GM23338 (cell line): ENCODE measurements at regions not wholly inside any gene's neighbourhood (a gene's known extent, or its start where the extent isn't known, plus 50 kb on each side); places are given as distances from the start of the nearest gene placed in this dataset.

Experiments used
- ATAC-seq: fragments of 200-7000 bp; cut with Tn5 transposase; 3 replicates; pipeline ENCODE4 v1.9.1; 2020
- DNase-seq: peaks from one replicate; pipeline ENCODE4 v3.0.0-alpha.2; 2015; ENCODE audit warnings: low spot score
- H2AFZ ChIP-seq: fragments of 200-600 bp; sonication (generic); 2 replicates; pipeline ENCODE4 v1.8.0; 2016; ENCODE audit warnings: antibody characterized with exemption, mild to moderate bottlenecking, moderate library complexity
- H3F3A ChIP-seq: fragments of 200-600 bp; sonication (generic); replicated peaks from 2 replicates; pipeline ENCODE4 v1.8.0; 2017; ENCODE audit warnings: antibody characterized with exemption, mixed run types, low read depth
- H3K27ac ChIP-seq: fragments of 200-600 bp; sonication (generic); 2 replicates; pipeline ENCODE4 v1.6.1; 2016; ENCODE audit warnings: low read depth
- H3K27me3 ChIP-seq: fragments of 200-600 bp; sonication (generic); 2 replicates; pipeline ENCODE4 v1.8.0; 2016; ENCODE audit warnings: mild to moderate bottlenecking, mixed run types, moderate library complexity; ENCODE audit not compliant: insufficient read depth
- H3K36me3 ChIP-seq: fragments of 200-600 bp; sonication (generic); 2 replicates; pipeline ENCODE4 v1.8.0; 2016; ENCODE audit warnings: mild to moderate bottlenecking; ENCODE audit not compliant: insufficient read depth
- H3K4me1 ChIP-seq: fragments of 200-600 bp; sonication (generic); 2 replicates; pipeline ENCODE4 v1.8.0; 2016; ENCODE audit warnings: mild to moderate bottlenecking, moderate library complexity; ENCODE audit not compliant: insufficient read depth
- H3K4me2 ChIP-seq: fragments of 200-600 bp; sonication (generic); 2 replicates; pipeline ENCODE4 v1.7.1; 2017; ENCODE audit warnings: mixed run types
- H3K4me3 ChIP-seq: fragments of 200-600 bp; sonication (generic); 2 replicates; pipeline ENCODE4 v1.6.1; 2016; ENCODE audit warnings: mixed run types
- H3K79me2 ChIP-seq: fragments of 200-600 bp; sonication (generic); replicated peaks from 2 replicates; pipeline ENCODE4 v1.8.0; 2017; ENCODE audit warnings: mild to moderate bottlenecking; ENCODE audit not compliant: insufficient read depth
- H3K9me2 ChIP-seq: fragments of 200-600 bp; sonication (generic); 2 replicates; pipeline ENCODE4 v1.8.0; 2017; ENCODE audit not compliant: insufficient read depth
- H4K20me1 ChIP-seq: fragments of 200-600 bp; sonication (generic); replicated peaks from 2 replicates; pipeline ENCODE4 v1.8.0; 2017; ENCODE audit warnings: mild to moderate bottlenecking; ENCODE audit not compliant: insufficient read depth
- H3K27ac Mint-ChIP-seq: 2 replicates; pipeline ENCODE4 v1.8.0; 2020; ENCODE audit warnings: inconsistent platforms, mild to moderate bottlenecking, moderate library complexity, mixed read lengths
- H3K27me3 Mint-ChIP-seq: 3 replicates; pipeline ENCODE4 v1.8.0; 2022; ENCODE audit warnings: low read depth, mild to moderate bottlenecking, moderate library complexity, mixed read lengths, inconsistent platforms; ENCODE audit not compliant: insufficient read depth, poor library complexity
- H3K36me3 Mint-ChIP-seq: 3 replicates; pipeline ENCODE4 v1.8.0; 2021; ENCODE audit warnings: low read depth, mild to moderate bottlenecking, inconsistent platforms, moderate library complexity, mixed read lengths
- H3K4me1 Mint-ChIP-seq: 3 replicates; pipeline ENCODE4 v1.8.0; 2020; ENCODE audit warnings: mild to moderate bottlenecking, inconsistent platforms, mixed read lengths
- H3K4me3 Mint-ChIP-seq: 3 replicates; pipeline ENCODE4 v1.8.0; 2021; ENCODE audit warnings: moderate library complexity, mild to moderate bottlenecking, inconsistent platforms, mixed read lengths
- H3K9me3 Mint-ChIP-seq: 3 replicates; pipeline ENCODE4 v1.8.0; 2020; ENCODE audit warnings: moderate library complexity, mild to moderate bottlenecking, inconsistent platforms, mixed read lengths
- CREB1 ChIP-seq: fragments of 250-450 bp; sonication (Bioruptor Pico); IDR thresholded peaks from 2 replicates; pipeline ENCODE4 v1.5.0; 2020; ENCODE audit warnings: low read depth, mild to moderate bottlenecking, moderate library complexity
- EZH2 ChIP-seq: fragments of 200-600 bp; sonication (generic); IDR thresholded peaks from one replicate; pipeline ENCODE4 v1.8.0; 2017; ENCODE audit warnings: antibody characterized with exemption, mild to moderate bottlenecking, low read depth; ENCODE audit not compliant: unreplicated experiment
- EZH2phosphoT487 ChIP-seq: fragments of 200-600 bp; sonication (generic); IDR thresholded peaks from one replicate; pipeline ENCODE4 v1.8.1; 2018; ENCODE audit warnings: antibody characterized with exemption; ENCODE audit not compliant: unreplicated experiment
- JUNB ChIP-seq: IDR thresholded peaks from one replicate; pipeline ENCODE4 v1.6.1; 2016; ENCODE audit warnings: antibody characterized with exemption; ENCODE audit not compliant: unreplicated experiment
- NANOG ChIP-seq: IDR thresholded peaks from 2 replicates; pipeline ENCODE4 v1.6.1; 2016; ENCODE audit warnings: antibody characterized with exemption, borderline replicate concordance
- POLR2AphosphoS5 ChIP-seq: IDR thresholded peaks from 2 replicates; pipeline ENCODE4 v1.6.1; 2016; ENCODE audit warnings: antibody characterized with exemption, low read depth
- STAT1 ChIP-seq: IDR thresholded peaks from one replicate; pipeline ENCODE4 v1.6.1; 2016; ENCODE audit warnings: antibody characterized with exemption; ENCODE audit not compliant: unreplicated experiment
- ZNF114 ChIP-seq: fragments of 250-450 bp; sonication (Bioruptor Pico); IDR thresholded peaks from 2 replicates; pipeline ENCODE4 v1.5.0; 2020; ENCODE audit warnings: mild to moderate bottlenecking, moderate library complexity
- ZNF331 ChIP-seq: fragments of 250-450 bp; sonication (Bioruptor Pico); IDR thresholded peaks from 2 replicates; pipeline ENCODE4 v1.5.0; 2020; ENCODE audit warnings: low read depth, mild to moderate bottlenecking, moderate library complexity
- TF ChIP-seq, protein P1 (sequence below): IDR thresholded peaks from one replicate; pipeline ENCODE4 v1.6.1; 2018; ENCODE audit warnings: antibody characterized with exemption; ENCODE audit not compliant: unreplicated experiment
- TF ChIP-seq, protein P2 (sequence below), 2 experiments: fragments of 200-600 bp in 1 of 2; sonication (generic) in 1 of 2; conservative IDR thresholded peaks; 2 replicates each; pipeline versions ENCODE4 v1.5.1 to v1.6.1; 2016 to 2017; ENCODE audit warnings: antibody characterized with exemption in 2 of 2, low read depth in 2 of 2, mild to moderate bottlenecking in 2 of 2, moderate library complexity in 1 of 2
- TF ChIP-seq, protein P3 (sequence below): IDR thresholded peaks from 2 replicates; pipeline ENCODE4 v1.6.1; 2016; ENCODE audit warnings: antibody characterized with exemption
- TF ChIP-seq, protein P4 (sequence below): fragments of 250-450 bp; sonication (Bioruptor Pico); IDR thresholded peaks from 2 replicates; pipeline ENCODE4 v1.5.0; 2020; ENCODE audit warnings: mild to moderate bottlenecking, moderate library complexity

DNA sequence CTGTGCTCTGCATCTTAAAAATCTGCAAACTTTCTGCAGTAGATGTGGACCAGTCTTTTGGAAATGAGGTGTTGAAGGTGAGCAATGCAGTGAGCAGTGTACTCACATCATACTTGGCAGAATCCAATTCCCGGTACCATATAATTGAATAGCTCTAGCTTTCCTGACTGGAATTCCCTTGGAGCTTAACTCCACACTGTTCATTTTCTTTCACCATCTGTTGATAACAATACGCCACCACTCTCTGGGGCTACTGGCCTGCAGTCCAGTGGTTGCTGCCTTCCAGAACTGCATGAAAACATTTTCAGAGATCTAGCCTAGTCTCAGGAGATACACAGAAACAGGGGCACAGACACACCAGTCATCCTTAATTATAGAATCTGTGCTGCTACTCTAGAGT is 820.0 kb upstream of the NXPH2 start:
- Histone ChIP-seq H2AFZ (peak overlapping the region; percentile 18; the same call in 1 of the 2 replicates), H3K27me3 (no peaks in the 10 kb centered on the region), H3K4me2 (no peak overlapping the region), H3K36me3 (0 out of 2 replicates have a peak, but pooled peaks cover 2% of the 10 kb centered on the region), H3K4me1 (no peaks in the 10 kb centered on the region), H3K79me2 (no peaks in the 10 kb centered on the region), H3K27ac (no peak overlapping the region), H3K4me3 (no peak overlapping the region), H3F3A (no peaks in the 10 kb centered on the region), H4K20me1 (no peaks in the 10 kb centered on the region), H3K9me2 (peaks cover 9% of the 10 kb centered on the region; the same call in 1 of the 2 replicates)
- H3K4me1 Mint-ChIP-seq: no peaks in the 10 kb centered on the region
- TF ChIP-seq POLR2AphosphoS5 (no peak), STAT1 (no peak), NANOG (no peak), ZNF114 (CRISPR knock-in tag) (no peak), ZNF331 (CRISPR knock-in tag) (no peak), CREB1 (CRISPR knock-in tag) (no peak), EZH2 (no peak), JUNB (no peak), EZH2phosphoT487 (no peak)
- TF ChIP-seq, protein P1, sequence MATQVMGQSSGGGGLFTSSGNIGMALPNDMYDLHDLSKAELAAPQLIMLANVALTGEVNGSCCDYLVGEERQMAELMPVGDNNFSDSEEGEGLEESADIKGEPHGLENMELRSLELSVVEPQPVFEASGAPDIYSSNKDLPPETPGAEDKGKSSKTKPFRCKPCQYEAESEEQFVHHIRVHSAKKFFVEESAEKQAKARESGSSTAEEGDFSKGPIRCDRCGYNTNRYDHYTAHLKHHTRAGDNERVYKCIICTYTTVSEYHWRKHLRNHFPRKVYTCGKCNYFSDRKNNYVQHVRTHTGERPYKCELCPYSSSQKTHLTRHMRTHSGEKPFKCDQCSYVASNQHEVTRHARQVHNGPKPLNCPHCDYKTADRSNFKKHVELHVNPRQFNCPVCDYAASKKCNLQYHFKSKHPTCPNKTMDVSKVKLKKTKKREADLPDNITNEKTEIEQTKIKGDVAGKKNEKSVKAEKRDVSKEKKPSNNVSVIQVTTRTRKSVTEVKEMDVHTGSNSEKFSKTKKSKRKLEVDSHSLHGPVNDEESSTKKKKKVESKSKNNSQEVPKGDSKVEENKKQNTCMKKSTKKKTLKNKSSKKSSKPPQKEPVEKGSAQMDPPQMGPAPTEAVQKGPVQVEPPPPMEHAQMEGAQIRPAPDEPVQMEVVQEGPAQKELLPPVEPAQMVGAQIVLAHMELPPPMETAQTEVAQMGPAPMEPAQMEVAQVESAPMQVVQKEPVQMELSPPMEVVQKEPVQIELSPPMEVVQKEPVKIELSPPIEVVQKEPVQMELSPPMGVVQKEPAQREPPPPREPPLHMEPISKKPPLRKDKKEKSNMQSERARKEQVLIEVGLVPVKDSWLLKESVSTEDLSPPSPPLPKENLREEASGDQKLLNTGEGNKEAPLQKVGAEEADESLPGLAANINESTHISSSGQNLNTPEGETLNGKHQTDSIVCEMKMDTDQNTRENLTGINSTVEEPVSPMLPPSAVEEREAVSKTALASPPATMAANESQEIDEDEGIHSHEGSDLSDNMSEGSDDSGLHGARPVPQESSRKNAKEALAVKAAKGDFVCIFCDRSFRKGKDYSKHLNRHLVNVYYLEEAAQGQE: no peak
- TF ChIP-seq, protein P2, sequence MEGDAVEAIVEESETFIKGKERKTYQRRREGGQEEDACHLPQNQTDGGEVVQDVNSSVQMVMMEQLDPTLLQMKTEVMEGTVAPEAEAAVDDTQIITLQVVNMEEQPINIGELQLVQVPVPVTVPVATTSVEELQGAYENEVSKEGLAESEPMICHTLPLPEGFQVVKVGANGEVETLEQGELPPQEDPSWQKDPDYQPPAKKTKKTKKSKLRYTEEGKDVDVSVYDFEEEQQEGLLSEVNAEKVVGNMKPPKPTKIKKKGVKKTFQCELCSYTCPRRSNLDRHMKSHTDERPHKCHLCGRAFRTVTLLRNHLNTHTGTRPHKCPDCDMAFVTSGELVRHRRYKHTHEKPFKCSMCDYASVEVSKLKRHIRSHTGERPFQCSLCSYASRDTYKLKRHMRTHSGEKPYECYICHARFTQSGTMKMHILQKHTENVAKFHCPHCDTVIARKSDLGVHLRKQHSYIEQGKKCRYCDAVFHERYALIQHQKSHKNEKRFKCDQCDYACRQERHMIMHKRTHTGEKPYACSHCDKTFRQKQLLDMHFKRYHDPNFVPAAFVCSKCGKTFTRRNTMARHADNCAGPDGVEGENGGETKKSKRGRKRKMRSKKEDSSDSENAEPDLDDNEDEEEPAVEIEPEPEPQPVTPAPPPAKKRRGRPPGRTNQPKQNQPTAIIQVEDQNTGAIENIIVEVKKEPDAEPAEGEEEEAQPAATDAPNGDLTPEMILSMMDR (conservative IDR thresholded peaks at IDR 0.05; ENCODE audit: low read depth in 2 of 2): no peak
- TF ChIP-seq, protein P3, sequence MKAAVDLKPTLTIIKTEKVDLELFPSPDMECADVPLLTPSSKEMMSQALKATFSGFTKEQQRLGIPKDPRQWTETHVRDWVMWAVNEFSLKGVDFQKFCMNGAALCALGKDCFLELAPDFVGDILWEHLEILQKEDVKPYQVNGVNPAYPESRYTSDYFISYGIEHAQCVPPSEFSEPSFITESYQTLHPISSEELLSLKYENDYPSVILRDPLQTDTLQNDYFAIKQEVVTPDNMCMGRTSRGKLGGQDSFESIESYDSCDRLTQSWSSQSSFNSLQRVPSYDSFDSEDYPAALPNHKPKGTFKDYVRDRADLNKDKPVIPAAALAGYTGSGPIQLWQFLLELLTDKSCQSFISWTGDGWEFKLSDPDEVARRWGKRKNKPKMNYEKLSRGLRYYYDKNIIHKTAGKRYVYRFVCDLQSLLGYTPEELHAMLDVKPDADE: no peak
- TF ChIP-seq, protein P4, sequence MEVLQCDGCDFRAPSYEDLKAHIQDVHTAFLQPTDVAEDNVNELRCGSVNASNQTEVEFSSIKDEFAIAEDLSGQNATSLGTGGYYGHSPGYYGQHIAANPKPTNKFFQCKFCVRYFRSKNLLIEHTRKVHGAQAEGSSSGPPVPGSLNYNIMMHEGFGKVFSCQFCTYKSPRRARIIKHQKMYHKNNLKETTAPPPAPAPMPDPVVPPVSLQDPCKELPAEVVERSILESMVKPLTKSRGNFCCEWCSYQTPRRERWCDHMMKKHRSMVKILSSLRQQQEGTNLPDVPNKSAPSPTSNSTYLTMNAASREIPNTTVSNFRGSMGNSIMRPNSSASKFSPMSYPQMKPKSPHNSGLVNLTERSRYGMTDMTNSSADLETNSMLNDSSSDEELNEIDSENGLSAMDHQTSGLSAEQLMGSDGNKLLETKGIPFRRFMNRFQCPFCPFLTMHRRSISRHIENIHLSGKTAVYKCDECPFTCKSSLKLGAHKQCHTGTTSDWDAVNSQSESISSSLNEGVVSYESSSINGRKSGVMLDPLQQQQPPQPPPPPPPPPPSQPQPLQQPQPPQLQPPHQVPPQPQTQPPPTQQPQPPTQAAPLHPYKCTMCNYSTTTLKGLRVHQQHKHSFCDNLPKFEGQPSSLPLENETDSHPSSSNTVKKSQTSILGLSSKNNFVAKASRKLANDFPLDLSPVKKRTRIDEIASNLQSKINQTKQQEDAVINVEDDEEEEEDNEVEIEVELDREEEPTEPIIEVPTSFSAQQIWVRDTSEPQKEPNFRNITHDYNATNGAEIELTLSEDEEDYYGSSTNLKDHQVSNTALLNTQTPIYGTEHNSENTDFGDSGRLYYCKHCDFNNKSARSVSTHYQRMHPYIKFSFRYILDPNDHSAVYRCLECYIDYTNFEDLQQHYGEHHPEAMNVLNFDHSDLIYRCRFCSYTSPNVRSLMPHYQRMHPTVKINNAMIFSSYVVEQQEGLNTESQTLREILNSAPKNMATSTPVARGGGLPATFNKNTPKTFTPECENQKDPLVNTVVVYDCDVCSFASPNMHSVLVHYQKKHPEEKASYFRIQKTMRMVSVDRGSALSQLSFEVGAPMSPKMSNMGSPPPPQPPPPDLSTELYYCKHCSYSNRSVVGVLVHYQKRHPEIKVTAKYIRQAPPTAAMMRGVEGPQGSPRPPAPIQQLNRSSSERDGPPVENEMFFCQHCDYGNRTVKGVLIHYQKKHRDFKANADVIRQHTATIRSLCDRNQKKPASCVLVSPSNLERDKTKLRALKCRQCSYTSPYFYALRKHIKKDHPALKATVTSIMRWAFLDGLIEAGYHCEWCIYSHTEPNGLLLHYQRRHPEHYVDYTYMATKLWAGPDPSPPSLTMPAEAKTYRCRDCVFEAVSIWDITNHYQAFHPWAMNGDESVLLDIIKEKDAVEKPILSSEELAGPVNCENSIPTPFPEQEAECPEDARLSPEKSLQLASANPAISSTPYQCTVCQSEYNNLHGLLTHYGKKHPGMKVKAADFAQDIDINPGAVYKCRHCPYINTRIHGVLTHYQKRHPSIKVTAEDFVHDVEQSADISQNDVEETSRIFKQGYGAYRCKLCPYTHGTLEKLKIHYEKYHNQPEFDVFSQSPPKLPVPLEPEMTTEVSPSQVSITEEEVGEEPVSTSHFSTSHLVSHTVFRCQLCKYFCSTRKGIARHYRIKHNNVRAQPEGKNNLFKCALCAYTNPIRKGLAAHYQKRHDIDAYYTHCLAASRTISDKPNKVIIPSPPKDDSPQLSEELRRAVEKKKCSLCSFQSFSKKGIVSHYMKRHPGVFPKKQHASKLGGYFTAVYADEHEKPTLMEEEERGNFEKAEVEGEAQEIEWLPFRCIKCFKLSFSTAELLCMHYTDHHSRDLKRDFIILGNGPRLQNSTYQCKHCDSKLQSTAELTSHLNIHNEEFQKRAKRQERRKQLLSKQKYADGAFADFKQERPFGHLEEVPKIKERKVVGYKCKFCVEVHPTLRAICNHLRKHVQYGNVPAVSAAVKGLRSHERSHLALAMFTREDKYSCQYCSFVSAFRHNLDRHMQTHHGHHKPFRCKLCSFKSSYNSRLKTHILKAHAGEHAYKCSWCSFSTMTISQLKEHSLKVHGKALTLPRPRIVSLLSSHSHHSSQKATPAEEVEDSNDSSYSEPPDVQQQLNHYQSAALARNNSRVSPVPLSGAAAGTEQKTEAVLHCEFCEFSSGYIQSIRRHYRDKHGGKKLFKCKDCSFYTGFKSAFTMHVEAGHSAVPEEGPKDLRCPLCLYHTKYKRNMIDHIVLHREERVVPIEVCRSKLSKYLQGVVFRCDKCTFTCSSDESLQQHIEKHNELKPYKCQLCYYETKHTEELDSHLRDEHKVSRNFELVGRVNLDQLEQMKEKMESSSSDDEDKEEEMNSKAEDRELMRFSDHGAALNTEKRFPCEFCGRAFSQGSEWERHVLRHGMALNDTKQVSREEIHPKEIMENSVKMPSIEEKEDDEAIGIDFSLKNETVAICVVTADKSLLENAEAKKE (CRISPR knock-in tag): no peak
- H3K36me3 Mint-ChIP-seq: peaks cover 5% of the 10 kb centered on the region; the same call in 2 of the 3 replicates
- no peak for DNase-seq
- no peak overlapping the region for H3K4me3 Mint-ChIP-seq
- no peak overlapping the region for H3K27ac Mint-ChIP-seq
- peaks cover 6% of the 10 kb centered on the region for H3K9me3 Mint-ChIP-seq
- ATAC-seq: no peak
- H3K27me3 Mint-ChIP-seq: no peaks in the 10 kb centered on the region
